Esophagus squamous epithelium (tissue), 5 donors: ENCODE measurements at regions not wholly inside any gene's neighbourhood (a gene's known extent, or its start where the extent isn't known, plus 50 kb on each side); places are given as distances from the start of the nearest gene placed in this dataset.
"Not testable (repeated sequence)": the region's sequence is repeated elsewhere in the genome, so short reads cannot be mapped to it uniquely, and the experiment has no call there.

Experiments
- DNase-seq: peaks from one replicate; lab custom pipeline; 2025; lab: John Stamatoyannopoulos, UW
- H3K27ac ChIP-seq, 4 donors: fragments of 200-600 bp; sonication (generic); one replicate each; pipeline ENCODE4 v1.5.1; 2016 to 2019; ENCODE audit warnings: mild to moderate bottlenecking in 1 of 4
- H3K27me3 ChIP-seq, 4 donors: fragments of 200-600 bp; sonication (generic); 1 replicate in 3 of 4; 2 replicates in 1 of 4; pipeline versions ENCODE4 v1.5.1 to v1.6.0; 2017 to 2021; ENCODE audit warnings: antibody characterized with exemption in 1 of 4
- H3K36me3 ChIP-seq, 3 donors: fragments of 200-600 bp; sonication (generic); one replicate each; pipeline ENCODE4 v1.5.1; 2016 to 2019
- H3K4me1 ChIP-seq, 3 donors: fragments of 200-600 bp; sonication (generic); one replicate each; pipeline ENCODE4 v1.5.1; 2017 to 2019
- H3K4me3 ChIP-seq, 4 donors: fragments of 200-600 bp; sonication (generic); 1 replicate in 3 of 4; 2 replicates in 1 of 4; pipeline ENCODE4 v1.5.1; 2016 to 2019; ENCODE audit warnings: mild to moderate bottlenecking in 2 of 4, moderate library complexity in 1 of 4
- H3K9me3 ChIP-seq, 3 donors: fragments of 200-600 bp; sonication (generic); one replicate each; pipeline ENCODE4 v1.5.1; 2016 to 2019
- WGBS, 2 donors: methylation state at CpG; one replicate each; pipeline ENCODE4 v1.1.5; 2018; 5-methylcytosine and 5-hydroxymethylcytosine counted together
- intact Hi-C: fragments of 100-400 bp; cut with DNase I; formaldehyde crosslinking; loops from one replicate; pipeline ENCODE4 v1.15.0; 2022
- small RNA-seq, 4 donors: library from RNA; depleted of rRNA; stranded (forward); fragments of <200 nt; gene quantifications; one replicate each; pipeline ENCODE3, GENCODE V24; 2016
- TF ChIP-seq, protein P1 (sequence below), 6 experiments: fragments of 450-650 bp in 4 of 6; fragments of 200-600 bp in 2 of 6; sonication (generic) in 2 of 6; IDR thresholded peaks; one replicate each; pipeline ENCODE4 v1.5.1; 2016 to 2019; ENCODE audit warnings: antibody characterized with exemption in 6 of 6, mild to moderate bottlenecking in 4 of 6, moderate library complexity in 4 of 6
- donor health status: DM: yes; HTN: yes; CAD: no.

DNA sequence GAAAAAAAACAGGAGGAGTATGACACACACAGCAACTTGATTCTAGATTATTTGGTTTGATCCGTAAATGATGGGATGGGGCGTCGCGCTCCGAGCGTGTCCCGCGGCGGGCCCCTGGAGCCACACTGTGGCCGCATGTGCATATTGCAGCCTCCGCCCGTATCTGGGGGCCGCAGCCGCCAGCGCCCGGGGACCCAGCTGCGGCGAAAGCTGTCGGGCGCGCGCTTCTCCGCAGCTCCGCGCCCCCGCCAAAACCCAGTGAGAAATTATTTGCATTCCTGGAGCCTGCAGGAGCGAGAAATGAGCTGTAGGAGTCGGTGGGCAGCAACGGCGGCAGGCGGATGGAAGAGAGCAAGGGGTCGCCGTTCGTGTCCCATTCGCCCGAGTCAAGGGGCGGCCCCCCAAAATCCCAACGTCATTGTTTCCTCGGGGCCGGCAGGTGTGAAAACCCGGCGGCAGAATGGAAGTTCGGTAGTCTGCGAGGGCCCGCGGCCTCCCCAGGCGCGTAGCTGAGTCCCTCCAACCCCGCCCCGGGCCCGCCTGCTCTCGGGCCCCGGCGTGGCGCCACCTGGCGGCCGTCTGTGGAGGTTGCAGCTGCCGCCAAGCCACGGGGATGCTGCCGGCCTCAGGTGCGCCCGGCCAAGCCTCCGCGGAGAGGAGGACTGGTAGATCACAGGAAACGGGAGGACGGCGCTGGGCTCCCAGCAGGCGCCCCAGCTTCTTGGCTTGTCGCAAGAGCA lies 86.8 kb downstream of the FAM72B start:
- DNase-seq, result peak; percentile 1
- intact Hi-C loops, H3K36me3 ChIP-seq, H3K9me3 ChIP-seq, H3K27me3 ChIP-seq, H3K4me1 ChIP-seq: not testable (repeated sequence)
- peak overlapping the region; percentile 29 to 63 (median 48) for H3K4me3 ChIP-seq
- TF ChIP-seq, protein P1, sequence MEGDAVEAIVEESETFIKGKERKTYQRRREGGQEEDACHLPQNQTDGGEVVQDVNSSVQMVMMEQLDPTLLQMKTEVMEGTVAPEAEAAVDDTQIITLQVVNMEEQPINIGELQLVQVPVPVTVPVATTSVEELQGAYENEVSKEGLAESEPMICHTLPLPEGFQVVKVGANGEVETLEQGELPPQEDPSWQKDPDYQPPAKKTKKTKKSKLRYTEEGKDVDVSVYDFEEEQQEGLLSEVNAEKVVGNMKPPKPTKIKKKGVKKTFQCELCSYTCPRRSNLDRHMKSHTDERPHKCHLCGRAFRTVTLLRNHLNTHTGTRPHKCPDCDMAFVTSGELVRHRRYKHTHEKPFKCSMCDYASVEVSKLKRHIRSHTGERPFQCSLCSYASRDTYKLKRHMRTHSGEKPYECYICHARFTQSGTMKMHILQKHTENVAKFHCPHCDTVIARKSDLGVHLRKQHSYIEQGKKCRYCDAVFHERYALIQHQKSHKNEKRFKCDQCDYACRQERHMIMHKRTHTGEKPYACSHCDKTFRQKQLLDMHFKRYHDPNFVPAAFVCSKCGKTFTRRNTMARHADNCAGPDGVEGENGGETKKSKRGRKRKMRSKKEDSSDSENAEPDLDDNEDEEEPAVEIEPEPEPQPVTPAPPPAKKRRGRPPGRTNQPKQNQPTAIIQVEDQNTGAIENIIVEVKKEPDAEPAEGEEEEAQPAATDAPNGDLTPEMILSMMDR (IDR thresholded peaks at IDR 0.05), result peak; percentile 54 to 96 (median 92)
- peak overlapping the region; percentile 49 to 81 (median 78) for H3K27ac ChIP-seq
- WGBS, 2 donors, result 0% methylated on average over 2 of the region's 69 CpGs; no CpG with 5 or more reads in 1 of the 2 donors

DNA sequence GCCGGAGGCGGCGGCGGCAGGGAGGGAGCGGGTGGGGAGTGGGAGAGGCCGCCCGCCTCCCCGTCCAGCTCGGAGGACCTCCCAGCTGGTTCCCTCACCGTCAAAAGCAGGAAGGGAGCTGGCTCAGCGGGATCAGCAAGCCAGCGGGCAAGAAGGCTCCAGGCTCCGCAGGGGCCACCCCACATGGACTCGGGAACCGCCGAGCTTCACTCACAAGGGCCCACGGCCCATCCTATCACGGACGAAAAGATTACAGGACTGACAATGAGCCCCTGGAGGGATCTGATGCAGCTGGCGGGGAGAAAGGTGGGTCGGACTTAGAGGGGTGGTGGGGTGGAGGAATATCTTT lies 86.3 kb downstream of the FAM72B start:
- H3K9me3 ChIP-seq, H3K27me3 ChIP-seq, intact Hi-C loops, DNase-seq, H3K4me1 ChIP-seq, H3K36me3 ChIP-seq: not testable (repeated sequence)
- no CpG with 5 or more reads among the region's 21 CpGs for WGBS, 2 donors
- Histone ChIP-seq H3K4me3 (peak overlapping the region; percentile 29 to 63 (median 48)), H3K27ac (peak overlapping the region in 2 of 4 donors; percentile 78 to 81)

DNA sequence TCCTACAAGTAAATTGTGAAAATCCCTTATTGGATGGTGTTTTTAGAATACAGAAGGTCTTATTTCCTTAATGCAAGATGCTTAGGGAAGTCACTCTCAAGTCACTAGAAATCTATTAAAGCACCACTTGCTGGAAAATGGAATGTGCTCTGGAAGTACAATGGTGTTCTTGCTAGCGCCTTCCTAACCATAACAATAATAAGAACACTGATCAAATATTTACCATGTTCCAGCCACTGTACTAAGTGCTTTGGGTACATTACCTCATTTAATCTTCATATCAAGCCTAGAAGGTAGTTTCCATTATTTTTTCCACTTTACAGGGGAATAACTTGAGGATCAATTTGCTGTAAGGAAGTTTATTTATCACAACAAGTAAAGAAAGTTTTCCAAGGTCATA lies 75.1 kb downstream of the FAM72B start:
- DNase-seq, H3K4me1 ChIP-seq, H3K4me3 ChIP-seq, intact Hi-C loops, H3K27me3 ChIP-seq, H3K27ac ChIP-seq, H3K36me3 ChIP-seq, H3K9me3 ChIP-seq: not testable (repeated sequence)
- WGBS, 2 donors, result 88% methylated on average over 1 of the region's 1 CpG; no CpG with 5 or more reads in 1 of the 2 donors

DNA sequence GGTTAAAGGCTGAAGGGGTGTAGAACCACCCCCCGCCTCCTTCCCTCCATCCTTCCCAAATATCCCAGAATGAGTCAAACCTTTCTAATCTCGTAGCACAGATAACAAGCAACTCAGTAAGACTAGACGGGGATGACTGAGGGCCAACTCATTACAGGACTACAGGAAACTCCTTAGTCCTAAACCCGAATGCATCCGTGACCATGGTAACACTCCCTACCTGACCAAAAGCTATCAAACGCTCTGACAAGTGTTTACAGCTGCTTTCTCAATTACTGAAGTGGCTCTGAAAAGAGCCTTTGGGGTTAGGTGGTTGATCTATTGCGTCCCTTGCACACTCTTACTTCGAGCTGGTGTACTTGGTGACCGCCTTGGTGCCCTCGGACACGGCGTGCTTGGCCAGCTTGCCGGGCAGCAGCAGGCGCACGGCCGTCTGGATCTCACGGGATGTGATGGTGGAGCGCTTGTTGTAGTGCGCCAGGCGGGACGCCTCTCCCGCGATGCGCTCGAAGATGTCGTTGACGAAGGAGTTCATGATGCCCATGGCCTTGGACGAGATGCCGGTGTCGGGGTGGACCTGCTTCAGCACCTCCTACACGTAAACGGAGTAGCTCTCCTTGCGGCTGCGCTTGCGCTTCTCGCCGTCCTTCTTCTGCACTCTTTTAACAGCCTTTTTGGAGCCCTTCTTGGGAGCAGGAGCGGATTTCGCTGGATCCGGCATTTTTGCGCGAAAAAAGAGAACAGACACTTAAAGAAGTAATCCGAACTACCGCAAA lies 67.4 kb downstream of the FAM72B start:
- Histone ChIP-seq H3K4me3 (peak overlapping the region; percentile 8 to 56 (median 42)), H3K27ac (peak overlapping the region in 3 of 4 donors; percentile 21 to 69 (median 64))
- intact Hi-C loops, H3K27me3 ChIP-seq, DNase-seq, H3K36me3 ChIP-seq, H3K4me1 ChIP-seq, H3K9me3 ChIP-seq: not testable (repeated sequence)
- WGBS, 2 donors, result no CpG with 5 or more reads among the region's 44 CpGs

DNA sequence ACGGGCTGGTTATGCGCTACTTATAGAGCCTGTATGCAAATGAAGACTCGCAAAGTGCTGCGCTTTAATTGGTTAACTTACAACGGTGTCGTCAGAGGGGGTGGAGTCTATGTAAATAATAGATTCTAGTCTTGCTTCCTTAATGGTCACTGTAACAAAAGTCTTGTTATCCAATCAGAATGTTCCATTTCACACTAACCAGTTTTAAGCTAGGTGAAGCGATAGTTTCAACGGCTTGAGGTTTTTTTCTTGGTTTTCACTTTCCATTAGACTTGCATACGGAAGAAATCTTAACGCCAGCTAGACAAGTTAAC lies 66.9 kb downstream of the FAM72B start:
- 18 to 25% methylated on average over 4 to 5 of the region's 10 CpGs for WGBS, 2 donors
- H3K9me3 ChIP-seq, H3K27me3 ChIP-seq, H3K4me1 ChIP-seq, DNase-seq, H3K36me3 ChIP-seq, intact Hi-C loops: not testable (repeated sequence)
- peak overlapping the region; percentile 8 to 56 (median 42) for H3K4me3 ChIP-seq
- H3K27ac ChIP-seq, result peak overlapping the region in 3 of 4 donors; percentile 21 to 69 (median 64)

DNA sequence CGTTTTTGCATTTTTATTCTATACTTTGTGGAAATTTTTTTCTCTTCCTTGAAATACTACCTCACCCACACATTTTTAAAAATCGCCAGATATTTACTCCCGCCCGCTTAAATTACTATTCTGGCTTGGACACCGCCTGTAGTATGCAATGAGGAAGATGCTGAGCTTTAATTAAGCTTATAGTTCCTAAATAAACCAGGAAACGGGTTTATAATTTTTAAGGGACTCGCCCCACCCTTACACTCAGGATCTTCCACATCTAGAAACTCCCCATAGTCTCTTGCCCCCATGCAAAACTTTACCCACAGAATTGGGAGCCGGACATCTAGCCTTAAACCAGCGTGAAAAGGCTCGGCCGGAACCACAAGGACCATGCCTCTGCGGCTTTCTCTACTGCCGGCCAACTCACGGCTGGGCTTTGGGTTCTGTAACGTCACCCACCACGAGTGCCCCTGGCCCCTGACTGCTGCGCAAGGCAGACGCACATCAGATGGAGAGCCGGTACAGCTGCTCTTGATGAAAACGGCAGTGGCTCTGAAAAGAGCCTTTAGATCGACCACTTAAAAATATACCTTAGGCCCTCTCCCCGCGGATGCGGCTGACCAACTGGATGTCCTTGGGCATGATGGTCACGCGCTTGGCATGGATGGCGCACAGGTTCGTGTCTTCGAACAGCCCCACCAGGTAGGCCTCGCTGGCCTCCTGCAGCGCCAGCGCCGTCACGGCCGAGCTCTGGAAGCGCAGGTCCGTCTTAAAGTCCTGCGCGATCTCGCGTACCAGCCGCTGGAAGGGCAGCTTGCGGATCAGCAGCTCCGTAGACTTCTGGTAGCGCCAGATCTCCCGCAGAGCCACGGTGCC lies 66.3 kb downstream of the FAM72B start:
- H3K4me3 ChIP-seq, result peak overlapping the region in 3 of 4 donors; percentile 45 to 60 (median 46)
- H3K27ac ChIP-seq, result peak overlapping the region; percentile 30 to 81 (median 79)
- DNase-seq, H3K4me1 ChIP-seq, intact Hi-C loops, H3K27me3 ChIP-seq, H3K9me3 ChIP-seq, H3K36me3 ChIP-seq: not testable (repeated sequence)
- 30 to 63% methylated on average over 6 to 17 of the region's 47 CpGs for WGBS, 2 donors

Small RNAs in the stretch of these regions (small RNA-seq; reads per million reads assigned to genes)
- 0 to 0.53 (median 0.14) reads per million in 4 donors for gene RF00003
- 0 to 0.68 (median 0.22) reads per million in 4 donors for gene RNVU1-4
